ENCODE measurements at regions not wholly inside any gene's neighbourhood (a gene's known extent, or its start where the extent isn't known, plus 50 kb on each side); places are given as distances from the start of the nearest gene placed in this dataset.

DNA sequence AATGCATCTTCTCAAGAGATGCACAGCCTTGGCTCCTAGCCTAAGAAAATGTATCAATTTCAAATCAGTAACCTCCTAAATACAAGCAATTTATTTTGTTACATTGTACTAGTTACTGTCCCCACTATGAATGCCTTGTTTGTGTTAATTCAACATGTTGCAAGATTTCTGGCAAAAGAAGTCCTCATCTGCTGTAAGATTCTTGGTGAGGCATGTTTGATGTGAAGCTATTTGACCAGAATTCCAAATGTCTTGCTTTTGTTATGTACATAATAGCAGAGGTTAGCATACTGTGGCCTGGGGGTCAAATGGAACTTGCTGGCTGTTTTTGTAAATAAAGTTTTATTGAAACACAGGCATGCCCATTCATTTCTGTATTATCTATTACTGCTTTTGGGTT is 1023.1 kb upstream of the WWC1 start:
- TF ChIP-seq, protein P1, sequence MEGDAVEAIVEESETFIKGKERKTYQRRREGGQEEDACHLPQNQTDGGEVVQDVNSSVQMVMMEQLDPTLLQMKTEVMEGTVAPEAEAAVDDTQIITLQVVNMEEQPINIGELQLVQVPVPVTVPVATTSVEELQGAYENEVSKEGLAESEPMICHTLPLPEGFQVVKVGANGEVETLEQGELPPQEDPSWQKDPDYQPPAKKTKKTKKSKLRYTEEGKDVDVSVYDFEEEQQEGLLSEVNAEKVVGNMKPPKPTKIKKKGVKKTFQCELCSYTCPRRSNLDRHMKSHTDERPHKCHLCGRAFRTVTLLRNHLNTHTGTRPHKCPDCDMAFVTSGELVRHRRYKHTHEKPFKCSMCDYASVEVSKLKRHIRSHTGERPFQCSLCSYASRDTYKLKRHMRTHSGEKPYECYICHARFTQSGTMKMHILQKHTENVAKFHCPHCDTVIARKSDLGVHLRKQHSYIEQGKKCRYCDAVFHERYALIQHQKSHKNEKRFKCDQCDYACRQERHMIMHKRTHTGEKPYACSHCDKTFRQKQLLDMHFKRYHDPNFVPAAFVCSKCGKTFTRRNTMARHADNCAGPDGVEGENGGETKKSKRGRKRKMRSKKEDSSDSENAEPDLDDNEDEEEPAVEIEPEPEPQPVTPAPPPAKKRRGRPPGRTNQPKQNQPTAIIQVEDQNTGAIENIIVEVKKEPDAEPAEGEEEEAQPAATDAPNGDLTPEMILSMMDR (IDR thresholded peaks at IDR 0.05): no peak
- TF ChIP-seq POLR2A (IDR thresholded peaks at IDR 0.05): no peak
